Right renal cortex interstitium (tissue), 3 donors: ENCODE measurements at regions not wholly inside any gene's neighbourhood (a gene's known extent, or its start where the extent isn't known, plus 50 kb on each side); places are given as distances from the start of the nearest gene placed in this dataset.
"Not testable (repeated sequence)": the region's sequence is repeated elsewhere in the genome, so short reads cannot be mapped to it uniquely, and the experiment has no call there.

ENCODE experiments used
- DNase-seq, 3 donors: peaks; one replicate each; pipeline ENCODE4 v3.0.0-alpha.2; 2013; ENCODE audit warnings: low read depth in 3 of 3, low spot score in 2 of 3

GRCh38 chr2:95654897-95655296 is 63.1 kb downstream of the TRIM43 start:
- DNase-seq = not testable (repeated sequence)

- DNase-seq = not testable (repeated sequence)
Measured at GRCh38 chr2:95656553-95656952, 64.8 kb downstream of the TRIM43 start.

- not testable (repeated sequence) for DNase-seq
Measured at GRCh38 chr2:95657937-95658336, 66.1 kb downstream of the TRIM43 start.

DNA sequence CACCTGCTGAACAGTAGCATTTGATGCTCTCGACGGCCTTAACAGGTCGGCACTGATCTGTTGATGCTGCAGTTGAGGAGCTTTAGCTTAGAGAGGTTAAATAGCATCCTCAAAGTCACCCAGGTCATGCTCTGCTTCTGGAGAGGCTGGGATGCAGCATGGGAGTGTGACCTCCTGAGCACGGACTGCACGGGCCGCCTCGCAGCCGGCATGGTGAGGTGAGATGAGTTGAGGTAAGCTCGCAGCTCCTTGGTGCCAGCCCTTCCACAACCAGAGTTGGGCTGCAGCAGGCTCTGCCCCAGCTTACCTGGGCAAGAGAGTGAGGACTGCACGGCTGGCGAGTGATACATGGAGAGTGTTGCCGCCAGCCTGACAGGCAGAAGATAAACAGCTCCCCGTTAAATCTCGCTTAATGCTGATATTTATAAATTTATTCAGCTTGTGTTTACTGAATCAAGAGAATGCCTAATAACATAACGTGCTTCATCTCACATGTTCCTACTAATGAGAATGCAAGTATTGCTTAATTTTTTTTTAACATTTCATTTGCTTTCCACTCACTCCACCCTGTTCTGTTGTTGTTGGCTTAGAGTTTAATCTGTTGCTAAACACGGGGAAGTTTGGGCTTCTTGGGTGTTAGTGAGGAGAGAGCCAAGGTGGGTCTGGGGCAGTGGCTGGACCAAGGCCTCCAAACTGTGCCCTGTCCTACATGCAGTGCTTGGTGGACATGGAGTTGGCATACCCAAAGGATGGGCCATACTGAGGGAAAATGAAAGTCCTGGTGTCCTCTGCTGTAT is 69.2 kb downstream of the TRIM43 start:
- not testable (repeated sequence) for DNase-seq

- not testable (repeated sequence) for DNase-seq
Measured at GRCh38 chr2:95663471-95664441, 72.0 kb downstream of the TRIM43 start.

- DNase-seq = not testable (repeated sequence)
Measured at GRCh38 chr2:95666636-95667035, 74.8 kb downstream of the TRIM43 start.

DNA sequence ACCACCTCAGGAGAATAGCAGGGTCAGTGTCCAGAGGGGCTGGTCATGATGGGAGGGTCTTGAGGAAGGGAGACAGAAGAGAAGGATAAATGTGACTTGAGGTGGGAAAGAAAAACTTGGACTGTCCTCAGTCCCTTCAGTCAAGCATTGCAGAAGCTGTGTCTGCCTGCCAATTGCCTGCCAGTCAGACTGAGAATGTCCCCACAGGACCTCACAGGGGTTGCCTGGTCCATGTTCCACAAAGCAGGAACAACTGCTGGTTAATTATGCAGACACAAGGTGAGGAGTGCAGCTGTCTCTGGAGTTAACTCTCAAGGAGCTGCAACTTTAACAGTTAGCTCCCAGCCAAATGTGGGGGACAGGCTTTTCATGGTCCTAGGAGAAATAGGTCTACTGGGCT is 75.7 kb downstream of the TRIM43 start:
- no peak for DNase-seq

- DNase-seq = not testable (repeated sequence)
Measured at GRCh38 chr2:95668934-95669333, 77.1 kb downstream of the TRIM43 start.

DNA sequence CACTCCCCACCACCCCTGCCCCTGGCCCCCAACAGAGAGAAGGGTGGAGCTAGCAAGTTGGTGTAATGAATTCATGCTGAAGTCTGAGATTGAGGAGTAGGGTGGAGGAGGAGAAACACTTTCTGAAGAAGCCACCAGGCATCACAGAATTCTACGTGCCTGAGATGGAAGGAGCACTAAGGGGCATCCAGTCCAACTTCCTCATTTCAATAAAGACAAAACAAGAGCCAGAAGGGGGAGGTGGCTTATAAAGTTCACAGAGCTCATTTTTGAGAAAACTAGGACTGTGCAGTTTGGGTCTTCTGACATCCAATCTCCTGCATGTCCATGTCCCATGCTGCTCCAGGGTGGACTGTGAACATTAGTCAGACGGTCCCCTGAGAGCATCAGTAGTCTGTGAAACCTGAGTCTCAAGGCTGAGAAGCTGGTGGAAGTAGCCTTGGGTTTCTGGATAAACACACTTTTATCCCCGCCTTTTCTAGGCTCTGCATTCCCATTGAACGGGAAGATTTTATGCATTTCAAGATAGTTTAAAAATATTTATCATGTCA is 77.7 kb downstream of the TRIM43 start:
- no peak for DNase-seq

- no peak for DNase-seq
Measured at GRCh38 chr2:95670167-95670566, 78.4 kb downstream of the TRIM43 start.

- no peak for DNase-seq
Measured at GRCh38 chr2:95670686-95671085, 78.9 kb downstream of the TRIM43 start.

GRCh38 chr2:95671171-95671570 is 79.4 kb downstream of the TRIM43 start:
- DNase-seq = not testable (repeated sequence)

DNA sequence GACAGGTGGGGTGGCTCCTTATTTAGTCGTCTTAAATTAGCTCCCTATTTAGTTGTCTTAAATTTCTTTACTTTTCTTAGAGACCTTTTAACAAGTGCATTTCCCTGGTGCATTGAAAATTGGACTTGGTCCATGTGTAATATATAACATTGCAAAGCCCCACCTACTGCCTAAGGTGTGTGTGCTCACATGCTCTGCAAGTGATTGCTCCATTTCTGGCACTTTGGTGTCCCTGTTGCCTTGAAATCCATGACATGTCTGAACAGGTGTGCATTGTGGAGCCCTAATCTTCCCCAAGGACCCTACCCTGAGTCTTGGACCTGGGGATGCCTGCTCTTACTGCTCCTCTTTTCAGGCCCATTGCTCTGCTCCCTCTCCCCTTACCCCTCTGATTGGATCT is 80.2 kb downstream of the TRIM43 start:
- not testable (repeated sequence) for DNase-seq

DNA sequence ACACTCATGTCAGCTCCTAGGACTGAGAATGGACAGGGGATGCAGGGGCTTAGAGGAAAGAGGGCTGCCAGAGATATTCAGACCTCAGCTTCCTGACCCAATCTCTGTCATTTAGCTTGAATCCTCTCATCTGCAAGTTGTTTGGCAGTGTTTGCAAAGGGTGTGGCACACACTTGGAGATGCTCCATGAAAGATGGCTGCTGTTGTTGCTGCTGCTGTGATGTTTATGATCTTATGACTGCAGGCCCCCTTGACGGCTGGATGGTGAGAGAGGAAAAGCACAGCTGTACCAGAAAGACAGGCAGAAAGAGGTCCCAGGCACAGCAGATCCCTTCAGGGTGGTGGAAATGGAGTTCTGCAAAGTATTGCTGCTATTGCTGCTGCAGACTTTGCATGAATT is 80.7 kb downstream of the TRIM43 start:
- not testable (repeated sequence) for DNase-seq

DNA sequence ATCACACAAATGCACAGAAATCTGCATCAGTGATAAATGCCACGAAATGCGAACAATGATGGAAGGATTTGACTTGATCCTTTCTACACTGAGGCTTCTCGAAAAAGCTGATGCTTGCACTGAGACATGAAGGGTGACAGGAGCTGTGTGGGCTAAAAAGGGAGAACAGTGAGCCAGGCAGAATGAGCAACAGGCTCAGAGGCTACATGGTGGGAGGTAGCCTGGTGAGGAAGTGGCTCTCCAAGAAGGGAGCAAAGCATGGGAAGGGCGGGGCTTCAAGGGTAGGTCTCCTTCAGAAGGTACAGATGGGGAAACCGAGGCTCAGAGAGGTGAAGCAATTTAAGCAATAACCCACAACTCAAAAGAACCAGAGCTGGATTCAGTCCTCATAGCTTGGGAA is 82.4 kb downstream of the TRIM43 start:
- no peak for DNase-seq

GRCh38 chr2:95676573-95676972 is 84.8 kb downstream of the TRIM43 start:
- DNase-seq = not testable (repeated sequence)

DNA sequence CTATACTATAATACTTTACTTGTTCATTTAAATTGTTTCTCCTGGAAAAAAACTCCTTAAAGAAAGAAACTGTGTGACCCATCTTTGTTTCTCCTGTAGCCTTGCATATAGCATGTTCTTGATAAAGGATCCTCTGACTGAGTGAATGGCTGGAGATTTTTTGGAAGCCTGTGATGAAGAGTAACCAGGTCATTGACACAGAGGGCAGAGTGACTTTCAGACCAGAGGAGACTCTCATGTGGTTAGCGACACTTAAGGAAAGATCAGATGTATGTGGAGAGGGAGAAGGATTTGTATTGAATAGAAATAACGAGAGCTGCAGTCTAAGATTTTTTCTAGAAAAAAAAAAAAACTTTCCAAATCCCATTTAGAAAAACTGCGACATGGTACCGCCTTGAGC is 85.5 kb downstream of the TRIM43 start:
- DNase-seq = no peak

DNA sequence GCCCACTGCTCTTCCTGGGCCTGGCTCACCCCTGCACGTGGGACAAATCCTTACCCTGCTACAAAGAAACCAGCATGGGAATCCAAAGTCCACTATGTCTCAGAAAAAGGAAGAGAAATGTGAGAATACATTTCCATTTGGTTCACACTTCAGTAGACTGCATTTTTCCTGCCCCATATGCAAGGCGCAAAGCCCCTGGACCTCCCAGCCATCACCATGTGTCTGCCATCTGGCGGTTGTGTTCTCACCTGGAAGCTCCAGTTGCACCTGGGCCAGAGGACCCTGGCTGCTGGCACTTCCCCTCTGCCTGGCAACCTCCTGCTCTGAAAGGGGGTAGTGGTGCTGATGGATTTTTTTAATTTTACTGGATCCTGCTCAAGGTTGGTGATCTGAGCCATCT is 86.0 kb downstream of the TRIM43 start:
- not testable (repeated sequence) for DNase-seq

- DNase-seq = not testable (repeated sequence)
Measured at GRCh38 chr2:95681158-95681557, 89.4 kb downstream of the TRIM43 start.

DNA sequence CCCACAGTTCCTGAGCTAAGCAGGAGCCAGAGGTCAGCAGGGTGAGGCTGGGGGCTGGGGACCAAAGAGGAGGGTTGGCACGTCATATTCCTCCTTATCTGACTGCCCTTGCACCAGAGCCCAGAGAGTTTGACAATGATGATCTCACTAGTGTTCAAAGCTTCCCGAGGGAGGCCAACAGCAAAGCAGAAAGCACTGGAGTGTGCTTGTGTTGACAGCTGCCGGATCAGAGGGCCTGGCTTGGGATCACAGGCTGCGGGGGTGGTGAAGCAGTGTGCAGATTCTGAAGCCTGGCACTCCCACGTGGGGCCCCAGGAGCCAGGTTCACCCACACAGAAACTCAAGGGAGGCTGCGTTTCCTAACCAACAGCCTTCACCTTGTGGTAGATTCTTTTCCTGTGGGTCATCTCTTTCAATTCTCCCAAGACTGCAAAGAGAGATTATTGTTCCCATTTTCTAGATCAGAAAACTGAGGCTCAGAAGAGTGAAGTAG is 89.8 kb downstream of the TRIM43 start:
- not testable (repeated sequence) for DNase-seq
